GM12878 (cell line): ENCODE measurements at regions not wholly inside any gene's neighbourhood (a gene's known extent, or its start where the extent isn't known, plus 50 kb on each side); places are given as distances from the start of the nearest gene placed in this dataset.

ENCODE experiments used
- ATAC-seq: fragments of 200-7000 bp; cut with Tn5 transposase; 3 replicates; pipeline ENCODE4 v1.9.1; 2020; ENCODE audit warnings: mild to moderate bottlenecking, moderate library complexity
- BruUV-seq: library from RNA; stranded (reverse); fragments of 400-500 nt; replicated peaks from 2 replicates; lab custom pipeline; 2021; lab: Mats Ljungman, UMichigan
- CTCF ChIA-PET: fragments of 300-600 bp; sonication (Branson Sonifier 250); formaldehyde crosslinking; extraction: SDS; loops from one replicate; lab custom pipeline; 2021; ENCODE audit warnings: inconsistent platforms; lab: Yijun Ruan, JAX
- POLR2A ChIA-PET: fragments of 350-600 bp; formaldehyde crosslinking; extraction: SDS; loops from one replicate; lab custom pipeline; 2021; ENCODE audit warnings: inconsistent platforms; lab: Charles Lee
- RAD21 ChIA-PET: fragments of 300-600 bp; sonication (Branson Sonifier 250); formaldehyde crosslinking; loops from one replicate; lab custom pipeline; 2023; ENCODE audit warnings: antibody characterized with exemption; ENCODE audit not compliant: unreplicated experiment; lab: Charles Lee
- SMC1A ChIA-PET: fragments of 300-600 bp; sonication (Branson Sonifier 250); formaldehyde crosslinking; loops from one replicate; lab custom pipeline; 2023; ENCODE audit not compliant: unreplicated experiment, uncharacterized antibody; lab: Charles Lee
- DNase-seq: peaks from one replicate; pipeline ENCODE4 v3.0.0-alpha.2; 2011; ENCODE audit warnings: low read depth, low spot score
- FAIRE-seq: peaks from 3 replicates; lab custom pipeline; 2011; peaks lifted over from hg19 to GRCh38; lab: Jason Lieb, UNC
- H2AFZ ChIP-seq: 2 replicates; pipeline ENCODE4 v1.6.0; 2011; ENCODE audit warnings: low read depth, low read length, control low read depth; ENCODE audit not compliant: control insufficient read depth
- H3K27ac ChIP-seq: 2 replicates; pipeline ENCODE4 v1.5.1; 2011; ENCODE audit warnings: control low read depth; ENCODE audit not compliant: control insufficient read depth, insufficient read depth
- H3K27me3 ChIP-seq, 2 experiments: replicated peaks in 1 of 2; 2 replicates each; pipeline versions ENCODE4 v1.6.0 to v1.6.1; 2011; ENCODE audit warnings: low read length in 1 of 2; ENCODE audit not compliant: control insufficient read depth in 2 of 2, insufficient read depth in 2 of 2
- H3K36me3 ChIP-seq, 2 experiments: 2 replicates each; pipeline ENCODE4 v1.5.1; 2011; ENCODE audit warnings: low read length in 1 of 2; ENCODE audit not compliant: control insufficient read depth in 2 of 2, insufficient read depth in 2 of 2
- H3K4me1 ChIP-seq: 2 replicates; pipeline ENCODE4 v1.6.1; 2011; ENCODE audit warnings: mild to moderate bottlenecking, low read length, moderate library complexity, mixed read lengths; ENCODE audit not compliant: control insufficient read depth, insufficient read depth
- H3K4me2 ChIP-seq: 2 replicates; pipeline ENCODE4 v1.6.0; 2011; ENCODE audit warnings: control low read depth; ENCODE audit not compliant: control insufficient read depth, insufficient read depth
- H3K4me3 ChIP-seq: fragments of 200-600 bp; sonication (generic); 2 replicates; pipeline ENCODE4 v1.5.1; 2016
- H3K79me2 ChIP-seq: 2 replicates; pipeline ENCODE4 v1.6.0; 2011; ENCODE audit warnings: low read length; ENCODE audit not compliant: control insufficient read depth, insufficient read depth
- H3K9ac ChIP-seq: 2 replicates; pipeline ENCODE4 v1.8.0; 2011; ENCODE audit warnings: low read length, control low read depth, mixed read lengths; ENCODE audit not compliant: control insufficient read depth, insufficient read depth
- H3K9me3 ChIP-seq: replicated peaks from 3 replicates; pipeline ENCODE4 v1.5.1; 2011; ENCODE audit warnings: mild to moderate bottlenecking, low read length; ENCODE audit not compliant: control insufficient read depth, insufficient read depth
- H4K20me1 ChIP-seq: 2 replicates; pipeline ENCODE4 v1.6.0; 2011; ENCODE audit not compliant: control insufficient read depth, insufficient read depth
- CEBPB ChIP-seq, 2 experiments: fragments of 150-350 bp in 1 of 2; IDR thresholded peaks; 2 replicates each; pipeline ENCODE4 v1.6.1; 2012 to 2014; ENCODE audit warnings: low read depth in 2 of 2, low read length in 2 of 2, borderline replicate concordance in 1 of 2, inconsistent platforms in 1 of 2
- DPF2 ChIP-seq: fragments of 450-650 bp; IDR thresholded peaks from 2 replicates; pipeline ENCODE4 v1.6.1; 2017; ENCODE audit warnings: mild to moderate bottlenecking
- EP300 ChIP-seq, 2 experiments: fragments of 150-350 bp in 1 of 2; IDR thresholded peaks; 2 replicates each; pipeline ENCODE4 v1.6.1; 2011 to 2012; ENCODE audit warnings: low read depth in 2 of 2, low read length in 2 of 2, borderline replicate concordance in 1 of 2, improper control_type of control experiment in 1 of 2, inconsistent platforms in 1 of 2; ENCODE audit not compliant: control insufficient read depth in 1 of 2
- FOS ChIP-seq: IDR thresholded peaks from 3 replicates; pipeline ENCODE4 v1.6.1; 2011; ENCODE audit warnings: borderline replicate concordance; ENCODE audit not compliant: insufficient read length; ENCODE audit errors: extremely low read depth
- IKZF1 ChIP-seq: fragments of 450-650 bp; conservative IDR thresholded peaks from 2 replicates; pipeline ENCODE4 v1.6.1; 2017; ENCODE audit warnings: antibody characterized with exemption, mild to moderate bottlenecking
- IKZF2 ChIP-seq, 2 experiments: fragments of 450-650 bp; IDR thresholded peaks; 2 replicates each; pipeline ENCODE4 v1.6.1; 2017; ENCODE audit warnings: mild to moderate bottlenecking in 2 of 2, moderate library complexity in 2 of 2
- MTA2 ChIP-seq: fragments of 450-650 bp; IDR thresholded peaks from 2 replicates; pipeline ENCODE4 v1.6.1; 2016; ENCODE audit warnings: low read depth, mild to moderate bottlenecking, moderate library complexity
- PKNOX1 ChIP-seq: fragments of 450-650 bp; IDR thresholded peaks from 2 replicates; pipeline ENCODE4 v1.6.1; 2016; ENCODE audit warnings: mild to moderate bottlenecking
- SPI1 ChIP-seq: IDR thresholded peaks from 2 replicates; pipeline ENCODE4 v1.6.1; 2011; ENCODE audit warnings: low read depth, mild to moderate bottlenecking, low read length, moderate library complexity, borderline replicate concordance; ENCODE audit not compliant: insufficient read depth
- ZNF207 ChIP-seq: fragments of 450-650 bp; IDR thresholded peaks from 2 replicates; pipeline ENCODE4 v1.6.1; 2014; ENCODE audit warnings: antibody characterized with exemption, mild to moderate bottlenecking, borderline replicate concordance
- whole genome bisulfite sequencing: methylation state at CpG from one replicate; pipeline ENCODE4 v1.1.6; 2016; ENCODE audit warnings: low lambda C conversion rate; ENCODE audit not compliant: insufficient replicate concordance, insufficient coverage; ENCODE audit errors: missing lambda C conversion rate; 5-methylcytosine and 5-hydroxymethylcytosine counted together
- in situ Hi-C: fragments of 300-500 bp; cut with MboI; formaldehyde crosslinking; loops from 9 replicates; pipeline ENCODE4 v1.14.3; 2018; ENCODE audit warnings: mixed read lengths
- intact Hi-C: fragments of 100-400 bp; cut with micrococcal nuclease; formaldehyde crosslinking; loops from one replicate; pipeline ENCODE4 v1.14.2; 2022; ENCODE audit not compliant: unreplicated experiment
- TF ChIP-seq, protein P1 (sequence below): fragments of 450-650 bp; IDR thresholded peaks from 2 replicates; pipeline ENCODE4 v1.6.1; 2017; ENCODE audit warnings: low read depth, mild to moderate bottlenecking, moderate library complexity

DNA sequence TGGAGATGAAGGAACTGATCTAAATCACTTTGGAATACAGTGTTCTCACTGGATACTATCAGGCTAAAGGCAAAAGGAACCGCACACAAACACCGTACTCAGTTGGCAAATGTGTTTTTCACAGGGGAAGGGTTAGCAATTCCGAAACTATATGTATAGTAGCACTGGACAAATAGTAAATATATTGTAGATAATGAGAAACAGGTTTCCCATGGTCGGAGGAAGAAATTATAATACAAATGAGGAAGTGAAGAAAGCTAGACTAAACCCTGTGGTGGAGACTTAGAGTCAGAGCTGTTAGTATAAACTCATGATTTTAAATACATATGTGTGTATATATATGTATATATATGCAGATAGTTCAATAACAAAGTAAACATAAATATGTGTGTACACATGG lies 414.1 kb upstream of the SALL1 start:
- H3K9ac ChIP-seq, result no peak overlapping the region
- WGBS, result 19% methylated on average over 4 of the region's 4 CpGs
- no TSS peak for BruUV-seq
- H3K4me2 ChIP-seq, result no peak overlapping the region
- ChIA-PET POLR2A (interaction anchor here (0.6 to 1.2 kb wide), 3 partner anchors 12 to 1141 kb away, joined by 3 to 7 read pairs (median 3); no protein-coding TSS in a partner anchor), RAD21 (interaction anchor here (0.7 to 2.3 kb wide), 5 partner anchors 9 to 102 kb away, joined by 3 to 9 read pairs (median 5); no protein-coding TSS in a partner anchor), SMC1A (interaction anchor here (0.6 to 2.2 kb wide), 6 partner anchors 9 to 23 kb away, joined by 3 to 25 read pairs (median 4); no protein-coding TSS in a partner anchor), CTCF (interaction anchor here (0.9 to 1.0 kb wide), 2 partner anchors 10 to 13 kb away, joined by 3 to 5 read pairs; no protein-coding TSS in a partner anchor)
- DNase-seq (no peak), FAIRE-seq (no peak), ATAC-seq (peak; percentile 78)
- H2AFZ ChIP-seq, result no peak overlapping the region
- no peaks in the 10 kb centered on the region for H3K79me2 ChIP-seq
- H3K36me3 ChIP-seq, result no peaks in the 10 kb centered on the region
- no peak overlapping the region for H3K27ac ChIP-seq
- H4K20me1 ChIP-seq, result no peaks in the 10 kb centered on the region
- in situ Hi-C loops, result no loop called here
- peak; percentile 53 for TF ChIP-seq IKZF1
- TF ChIP-seq EP300 (IDR thresholded peaks at IDR 0.05; ENCODE audit: borderline replicate concordance in 1 of 2, control insufficient read depth in 1 of 2, low read depth in 2 of 2, low read length in 2 of 2), result 0 out of 4 replicates have a peak, but pooled peaks of 1 of the 2 experiments have one; percentile 9
- TF ChIP-seq ZNF207, result no peak
- TF ChIP-seq, protein P1, sequence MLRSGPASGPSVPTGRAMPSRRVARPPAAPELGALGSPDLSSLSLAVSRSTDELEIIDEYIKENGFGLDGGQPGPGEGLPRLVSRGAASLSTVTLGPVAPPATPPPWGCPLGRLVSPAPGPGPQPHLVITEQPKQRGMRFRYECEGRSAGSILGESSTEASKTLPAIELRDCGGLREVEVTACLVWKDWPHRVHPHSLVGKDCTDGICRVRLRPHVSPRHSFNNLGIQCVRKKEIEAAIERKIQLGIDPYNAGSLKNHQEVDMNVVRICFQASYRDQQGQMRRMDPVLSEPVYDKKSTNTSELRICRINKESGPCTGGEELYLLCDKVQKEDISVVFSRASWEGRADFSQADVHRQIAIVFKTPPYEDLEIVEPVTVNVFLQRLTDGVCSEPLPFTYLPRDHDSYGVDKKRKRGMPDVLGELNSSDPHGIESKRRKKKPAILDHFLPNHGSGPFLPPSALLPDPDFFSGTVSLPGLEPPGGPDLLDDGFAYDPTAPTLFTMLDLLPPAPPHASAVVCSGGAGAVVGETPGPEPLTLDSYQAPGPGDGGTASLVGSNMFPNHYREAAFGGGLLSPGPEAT, result no peak
- TF ChIP-seq MTA2, result peak; percentile 42; the same call in 1 of the 2 replicates
- TF ChIP-seq IKZF2 (IDR thresholded peaks at IDR 0.05), result peak; percentile 29 to 57; a peak in 3 of 4 replicates
- no peak for TF ChIP-seq CEBPB (IDR thresholded peaks at IDR 0.05; ENCODE audit: borderline replicate concordance in 1 of 2, low read depth in 2 of 2, low read length in 2 of 2)
- TF ChIP-seq FOS, result no peak
- TF ChIP-seq DPF2, result peak; percentile 30; the same call in 1 of the 2 replicates
- peak; percentile 48; the same call in 1 of the 2 replicates for TF ChIP-seq SPI1
- TF ChIP-seq PKNOX1, result no peak
- intact Hi-C loops, result no loop called here
- H3K4me3 ChIP-seq, result no peak overlapping the region
- H3K9me3 ChIP-seq, result no peaks in the 10 kb centered on the region
- H3K4me1 ChIP-seq, result no peaks in the 10 kb centered on the region
- no peaks in the 10 kb centered on the region for H3K27me3 ChIP-seq
